Stimulated activated CD4-positive, alpha-beta T cell treated with anti-CD3 and anti-CD28 coated beads, TNF-alpha, amount 100 ng/mL, for 48 hours (primary cell): ENCODE measurements at regions not wholly inside any gene's neighbourhood (a gene's known extent, or its start where the extent isn't known, plus 50 kb on each side); places are given as distances from the start of the nearest gene placed in this dataset.
"Not testable (repeated sequence)": the region's sequence is repeated elsewhere in the genome, so short reads cannot be mapped to it uniquely, and the experiment has no call there.

ENCODE experiments used
- DNase-seq, 3 donors: peaks; one replicate each; pipeline ENCODE4 v3.0.0-alpha.2; 2020; ENCODE audit warnings: low read depth in 3 of 3

DNA sequence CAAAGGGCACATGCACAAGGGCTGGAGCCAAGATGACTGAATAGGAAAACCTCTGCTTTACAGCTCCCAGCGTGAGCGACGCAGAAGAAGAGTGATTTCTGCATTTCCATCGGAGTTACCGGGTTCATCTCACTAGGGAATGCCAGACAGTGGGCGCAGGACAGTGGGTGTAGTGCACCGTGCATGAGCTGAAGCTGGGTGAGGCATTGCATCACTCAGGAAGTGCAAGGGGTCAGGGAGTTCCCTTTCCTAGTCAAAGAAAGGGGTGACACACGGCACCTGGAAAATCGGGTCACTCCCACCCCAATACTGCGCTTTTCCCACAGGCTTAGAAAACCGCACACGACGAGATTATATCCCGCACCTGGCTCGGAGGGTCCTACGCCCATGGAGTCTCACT is 64.5 kb upstream of the HTR1E start:
- not testable (repeated sequence) for DNase-seq

DNA sequence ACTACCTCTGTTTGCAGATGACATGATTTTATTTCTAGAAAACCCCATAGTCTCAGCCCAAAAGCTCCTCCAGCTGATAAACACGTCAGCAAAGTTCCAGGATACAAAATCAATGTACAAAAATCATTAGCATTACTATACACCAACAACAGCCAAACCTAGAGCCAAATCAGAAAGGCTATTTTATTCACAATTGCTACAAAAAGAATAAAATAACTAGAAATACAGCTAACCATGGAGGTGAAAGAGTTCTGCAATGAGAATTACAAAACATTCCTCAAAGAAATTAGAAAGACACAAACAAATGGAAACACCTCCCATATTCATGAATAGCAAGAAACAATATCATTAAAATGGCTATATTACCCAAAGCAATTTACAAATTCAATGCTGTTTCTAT is 65.6 kb upstream of the HTR1E start:
- no peak for DNase-seq

DNA sequence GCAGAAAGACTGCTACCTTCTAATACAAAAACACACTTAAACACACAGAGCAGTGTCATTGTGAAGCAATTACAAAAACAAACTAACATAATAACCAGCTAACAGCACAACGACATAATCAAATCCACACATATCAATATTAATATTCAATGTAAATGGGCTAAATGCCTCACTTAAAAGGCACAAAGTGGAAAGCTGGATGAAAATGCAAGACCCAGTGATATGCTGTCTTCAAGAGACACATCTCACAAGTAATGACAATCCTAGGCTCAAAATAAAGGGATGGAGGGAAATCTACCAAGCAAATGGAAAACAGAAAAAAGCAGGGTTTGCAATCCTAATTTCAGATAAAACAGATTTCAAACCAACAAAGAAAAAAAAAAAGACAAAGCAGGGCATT is 67.8 kb upstream of the HTR1E start:
- no peak for DNase-seq

DNA sequence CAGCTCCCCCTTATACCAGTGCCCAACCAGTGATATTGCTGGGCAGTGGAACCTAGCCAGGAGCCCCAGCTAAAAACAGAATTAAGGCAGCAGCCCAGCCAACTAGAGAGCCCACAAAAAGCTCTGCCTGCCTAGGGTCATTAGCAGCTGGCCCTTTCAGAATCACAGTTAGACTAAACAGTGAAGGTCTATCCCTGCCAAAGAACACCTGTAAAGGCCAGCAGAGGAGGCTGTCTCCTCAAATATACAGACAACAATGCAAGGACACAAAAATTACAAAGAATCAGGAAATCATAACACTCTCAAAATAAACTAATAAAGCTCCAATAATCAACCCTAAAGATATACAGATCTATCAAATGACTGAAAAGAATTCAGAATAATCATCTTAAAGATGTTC is 77.8 kb upstream of the HTR1E start:
- DNase-seq = no peak

DNA sequence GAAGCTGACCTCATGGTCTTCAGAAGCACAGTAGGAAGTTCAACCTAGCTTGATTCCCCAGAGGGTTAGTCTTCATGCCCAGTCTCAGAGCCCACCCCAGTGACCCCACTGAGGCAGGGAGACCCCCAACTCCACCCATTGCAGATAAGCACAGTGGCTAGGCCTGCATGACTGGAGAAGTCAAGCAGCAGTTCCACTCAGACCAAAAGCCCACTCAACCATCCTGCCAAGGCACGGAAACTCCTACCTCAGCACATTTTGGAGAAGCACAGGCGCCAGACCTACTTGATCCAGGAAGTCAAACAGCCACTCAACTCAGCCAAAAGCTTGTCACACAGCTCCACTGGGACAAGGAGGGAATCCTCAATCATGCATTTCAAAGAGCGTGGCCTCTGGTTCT is 78.4 kb upstream of the HTR1E start:
- DNase-seq = no peak

DNA sequence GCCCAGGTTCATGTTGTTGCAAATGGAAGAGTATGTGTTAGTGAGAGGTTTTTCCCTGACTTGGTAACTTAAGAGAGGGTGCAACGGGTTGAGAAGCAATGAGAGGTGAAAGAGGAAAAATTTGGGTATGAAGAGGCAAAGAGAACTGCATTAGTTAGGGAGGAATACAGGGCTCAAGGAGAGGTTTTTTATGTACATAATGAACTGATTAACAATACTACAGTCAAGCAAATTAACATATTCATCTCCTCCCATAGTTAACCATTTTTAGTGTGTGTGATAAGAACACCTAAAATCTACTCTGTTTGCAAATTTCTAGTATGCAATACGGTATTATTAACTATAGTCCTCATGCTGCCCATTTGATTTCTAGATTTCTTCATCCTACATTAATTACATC is 79.5 kb upstream of the HTR1E start:
- no peak for DNase-seq

DNA sequence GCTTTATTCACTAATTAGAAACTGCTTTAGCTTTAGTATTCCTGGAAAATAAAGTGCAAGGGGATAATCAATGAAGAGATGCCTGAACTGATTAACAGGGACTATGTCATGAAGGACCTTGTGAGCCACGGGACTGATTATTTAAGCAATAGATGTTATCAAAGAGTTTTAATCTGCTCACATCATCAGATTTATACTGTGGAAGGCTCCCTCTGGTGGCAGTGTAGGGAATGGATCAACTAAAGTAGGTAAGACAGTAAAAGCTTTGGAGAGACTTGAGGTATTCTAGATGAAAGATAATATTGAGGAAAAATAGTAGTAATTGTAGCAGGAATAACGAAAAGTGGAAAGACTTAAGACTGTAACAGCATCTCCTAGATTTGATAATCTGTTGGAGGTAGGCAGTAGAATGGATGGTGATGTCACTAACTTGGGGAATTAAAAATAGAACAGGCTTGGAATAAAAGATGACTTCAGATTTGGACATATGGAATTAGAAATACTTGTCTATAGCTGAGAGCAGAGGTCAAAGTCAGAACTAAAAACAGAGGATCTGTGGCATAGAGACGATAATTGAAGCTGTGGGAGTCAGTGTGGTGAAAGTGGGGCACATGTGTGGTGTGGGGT is 80.3 kb upstream of the HTR1E start:
- DNase-seq = peak in 1 of 3 donors; percentile 25

DNA sequence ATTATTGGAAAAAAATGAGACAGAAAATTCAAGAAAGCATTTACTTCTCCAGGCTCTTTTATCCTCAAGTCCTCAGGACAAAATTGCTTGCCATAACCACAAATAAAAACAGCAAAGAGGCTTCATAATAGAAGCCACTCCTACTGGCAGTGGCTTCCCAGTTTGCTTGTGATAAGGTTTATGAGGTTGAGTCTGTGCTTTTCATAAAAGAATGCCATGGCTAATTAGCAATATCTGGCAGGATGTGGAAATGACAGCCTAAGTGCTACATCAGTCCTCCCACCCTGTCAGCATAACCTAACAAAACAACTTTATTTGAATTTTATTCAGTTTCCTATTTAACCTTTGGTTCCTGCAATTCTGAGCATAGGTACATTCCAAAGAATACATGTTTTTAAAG is 80.9 kb upstream of the HTR1E start:
- no peak for DNase-seq

DNA sequence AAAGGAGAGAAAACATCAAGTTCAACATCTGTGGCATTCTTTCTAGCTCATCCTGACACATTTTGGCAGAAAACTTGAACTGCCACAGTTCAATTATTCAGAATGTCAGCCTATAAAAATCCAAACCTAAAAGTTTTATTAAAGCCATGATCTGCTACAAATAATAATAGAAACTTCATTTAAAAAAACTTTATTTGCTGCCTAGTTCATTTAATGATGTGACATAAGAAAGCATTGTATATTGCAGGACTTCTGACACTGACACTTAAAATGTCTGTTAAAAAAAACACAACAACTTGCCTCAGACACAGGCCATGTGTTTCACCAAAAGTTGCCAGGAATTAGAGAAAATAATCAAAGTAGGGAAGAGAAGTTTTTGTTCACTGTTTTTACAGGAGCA is 88.3 kb upstream of the HTR1E start:
- DNase-seq = no peak

DNA sequence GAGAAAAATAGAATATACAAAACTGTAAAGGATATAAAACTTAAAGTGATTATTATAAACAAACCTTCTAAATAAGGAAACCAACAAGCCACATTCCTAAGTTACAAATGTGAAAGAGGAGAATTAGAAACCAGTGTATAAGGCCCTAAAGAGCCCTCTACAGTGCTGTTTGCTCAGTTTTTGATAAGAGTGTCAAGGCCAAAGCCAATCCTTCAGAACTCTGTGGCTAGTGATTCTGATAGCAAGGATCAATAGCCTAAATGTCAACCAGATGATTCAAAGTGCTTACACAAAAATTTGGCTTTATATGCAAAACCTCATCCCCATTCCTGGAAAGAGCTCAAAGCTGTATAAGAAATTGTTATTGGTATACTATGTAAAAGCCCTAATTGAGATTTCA is 104.6 kb upstream of the HTR1E start:
- DNase-seq = no peak

DNA sequence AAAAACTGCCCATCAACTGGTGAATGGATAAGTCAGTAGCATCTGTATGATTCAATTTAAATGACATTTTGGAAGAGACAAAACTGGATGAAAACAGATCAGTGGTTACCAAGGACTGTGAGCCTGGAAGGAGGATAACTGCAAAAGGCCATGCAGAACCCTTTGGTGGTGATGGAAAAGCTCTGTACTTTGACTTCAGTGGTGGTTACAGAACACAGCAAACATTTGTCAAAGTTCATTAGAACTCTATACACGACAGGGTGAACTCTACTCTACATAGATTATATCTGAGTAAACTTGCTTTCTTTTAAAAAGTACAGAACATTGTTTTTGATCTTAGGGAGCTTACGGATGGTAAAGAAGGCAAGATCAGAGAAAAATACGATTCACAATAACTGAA is 111.9 kb upstream of the HTR1E start:
- DNase-seq = no peak

DNA sequence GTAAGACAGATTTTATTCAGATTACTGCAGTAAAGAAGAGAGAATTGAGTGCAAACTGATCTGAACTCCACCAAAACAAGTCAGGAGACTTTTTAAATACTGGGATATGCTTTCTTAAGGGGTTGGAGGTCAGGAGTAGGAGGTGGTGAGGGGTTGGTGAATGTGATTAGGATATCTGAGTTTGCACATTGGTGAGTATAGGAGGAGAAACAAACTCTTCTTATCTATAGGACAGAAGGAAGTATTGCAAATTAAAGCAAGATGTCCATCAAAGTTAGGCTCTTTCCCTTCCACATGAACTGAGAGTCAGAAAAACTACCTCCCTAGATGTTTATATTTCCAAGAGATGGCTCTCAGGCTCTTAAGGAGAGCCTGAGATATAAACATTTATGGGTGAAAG is 114.6 kb upstream of the HTR1E start:
- no peak for DNase-seq

DNA sequence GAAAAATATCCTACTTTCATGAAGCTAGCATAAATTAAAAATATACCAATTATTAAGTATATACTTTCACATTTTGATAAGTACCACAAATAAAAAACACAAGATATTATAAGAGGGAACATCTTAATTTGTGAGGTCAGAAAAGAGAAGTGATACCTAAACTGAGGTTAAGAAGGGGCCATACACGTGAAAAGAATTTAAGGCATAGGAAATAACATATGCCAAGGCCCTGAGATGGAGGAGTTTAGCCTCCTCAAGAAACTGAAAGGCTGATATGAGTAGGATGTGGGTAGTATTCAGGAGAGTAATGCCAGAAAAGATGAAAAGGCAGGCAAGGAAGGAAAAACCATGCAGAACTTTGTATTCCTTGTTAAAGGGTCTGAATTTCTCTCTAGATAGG is 116.6 kb upstream of the HTR1E start:
- no peak for DNase-seq

DNA sequence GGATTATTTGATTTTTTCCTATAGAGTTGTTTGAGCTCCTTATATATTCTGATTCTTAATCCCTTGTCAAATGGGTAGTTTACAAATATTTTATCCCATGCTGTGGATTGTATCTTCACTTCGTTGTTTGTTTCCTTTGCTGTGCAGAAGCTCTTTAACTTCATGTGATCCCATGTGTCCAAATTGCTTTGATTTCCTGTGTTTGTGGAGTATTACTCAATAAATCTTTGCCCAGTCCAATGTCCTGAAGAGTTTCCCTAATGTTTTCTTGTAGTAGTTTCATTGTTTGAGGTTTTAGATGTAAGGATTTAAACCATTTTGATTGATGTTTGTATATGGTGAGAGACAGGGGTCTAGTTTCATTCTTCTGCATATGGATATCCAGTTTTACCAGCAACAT is 143.7 kb upstream of the HTR1E start:
- no peak for DNase-seq

DNA sequence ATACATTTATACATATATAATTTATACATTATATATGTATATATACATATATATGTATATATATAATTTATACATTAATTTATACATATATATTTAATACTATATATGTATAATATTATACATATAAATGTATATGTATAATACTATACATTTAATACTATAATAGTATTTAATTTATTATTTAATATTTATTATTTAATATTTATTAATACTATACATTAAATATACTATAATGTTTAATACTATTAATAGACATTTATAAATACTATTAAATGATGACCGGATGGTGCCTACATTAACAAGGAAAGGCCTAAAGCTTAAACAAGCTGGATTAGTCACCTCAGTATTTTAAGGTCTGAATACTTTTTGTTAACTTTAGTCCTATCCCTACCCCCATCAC is 145.9 kb upstream of the HTR1E start:
- no peak for DNase-seq

DNA sequence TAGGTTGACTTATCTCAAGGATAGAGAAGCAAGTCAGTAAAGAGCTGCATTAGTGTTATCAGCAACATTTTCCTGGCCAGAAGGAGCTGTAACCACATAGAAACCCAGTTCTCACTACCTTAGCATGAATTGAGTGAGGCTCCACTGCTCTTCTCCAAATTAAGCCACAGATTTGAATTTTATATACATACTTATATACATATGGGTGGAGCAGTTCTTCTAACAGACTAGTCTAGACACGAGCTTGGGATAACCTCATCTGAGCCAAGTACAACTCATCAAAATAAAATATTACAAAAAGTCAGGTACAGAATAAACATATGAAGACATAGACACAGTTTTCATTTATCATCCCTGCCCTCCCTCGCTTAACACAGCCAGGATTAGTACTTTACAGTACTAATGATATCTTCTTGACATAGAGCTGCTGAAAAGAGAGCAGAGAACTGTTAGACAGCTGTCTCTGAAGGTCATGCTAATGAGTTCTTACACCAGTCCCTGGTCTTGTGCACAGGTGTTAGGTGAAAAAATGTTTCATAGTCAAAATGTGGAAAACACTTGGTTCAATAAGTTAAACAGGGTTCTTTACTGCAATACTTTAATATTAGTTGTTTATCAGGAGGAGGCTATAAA is 147.4 kb upstream of the HTR1E start:
- DNase-seq = no peak

DNA sequence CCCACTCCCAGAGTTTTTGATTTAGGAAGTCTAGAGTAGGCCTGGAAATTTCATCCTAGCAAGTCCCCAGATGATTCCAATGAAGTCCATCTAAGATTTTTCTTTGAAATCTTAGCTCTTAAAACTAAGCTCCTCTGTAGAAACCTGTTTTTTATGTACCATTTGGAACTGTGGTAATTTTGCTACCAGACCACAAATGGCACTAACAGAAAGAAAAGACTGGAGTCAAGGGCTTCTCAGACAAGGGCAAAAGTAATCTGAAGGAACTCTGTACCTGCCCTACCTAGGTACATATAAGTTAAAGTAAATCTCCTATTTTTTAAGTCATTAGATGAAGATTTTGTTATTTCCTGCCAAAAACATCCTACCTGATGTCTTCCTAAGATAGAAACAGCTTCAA is 155.0 kb upstream of the HTR1E start:
- DNase-seq = no peak

DNA sequence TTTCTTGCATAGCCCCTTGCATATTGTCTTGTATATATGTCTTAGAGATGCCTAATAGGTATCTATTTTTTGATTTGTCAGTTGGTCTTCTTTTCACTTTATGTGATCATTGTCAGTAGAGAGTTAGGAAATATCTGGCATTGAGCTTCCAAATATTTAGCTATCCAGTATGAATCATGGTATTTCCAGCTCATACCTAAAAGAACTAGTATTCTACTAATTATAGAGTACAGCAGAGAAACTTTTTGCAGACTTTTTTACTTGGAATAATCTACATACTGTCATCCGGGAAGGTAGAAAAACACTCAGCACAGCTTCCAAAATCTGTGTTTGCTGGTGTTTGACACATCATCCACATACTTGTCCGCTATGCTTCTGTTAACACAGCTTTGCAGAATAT is 156.4 kb upstream of the HTR1E start:
- DNase-seq = no peak

DNA sequence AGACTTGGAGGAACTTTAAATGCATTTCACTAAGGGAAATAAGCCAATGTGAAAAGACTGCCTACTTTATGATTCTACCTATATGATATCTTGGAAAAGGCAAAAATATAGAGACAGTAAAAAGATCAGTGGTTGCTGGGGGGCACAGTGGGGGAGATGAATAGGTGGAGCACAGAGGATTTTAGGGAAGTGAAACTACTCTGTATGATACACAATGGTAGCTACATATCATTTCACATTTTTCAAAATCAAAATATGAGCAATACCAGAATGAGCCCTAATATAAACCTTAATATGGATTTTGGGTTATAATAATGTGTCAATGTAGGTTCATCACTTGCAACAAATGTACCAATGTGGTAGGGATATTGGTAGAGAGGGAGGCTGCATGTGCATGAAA is 161.4 kb upstream of the HTR1E start:
- DNase-seq = no peak

DNA sequence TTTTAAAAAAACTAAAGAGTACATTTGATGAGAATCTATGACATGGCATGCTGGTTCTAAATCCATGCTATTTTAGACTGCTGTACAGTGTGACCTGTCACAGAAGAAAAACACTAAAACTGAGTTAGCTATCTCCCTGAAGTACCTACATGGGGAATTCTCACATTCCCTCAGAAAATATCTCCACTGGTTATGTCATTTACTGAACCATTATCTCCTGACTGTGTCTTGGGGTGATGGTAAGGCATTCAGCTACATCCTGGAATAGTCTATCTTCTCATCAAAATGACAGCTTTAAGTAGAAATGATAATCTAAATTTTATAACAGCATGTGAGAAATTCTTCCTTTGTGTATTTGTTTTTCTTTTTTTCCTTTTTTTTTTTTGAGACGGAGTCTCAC is 172.1 kb upstream of the HTR1E start:
- no peak for DNase-seq

DNA sequence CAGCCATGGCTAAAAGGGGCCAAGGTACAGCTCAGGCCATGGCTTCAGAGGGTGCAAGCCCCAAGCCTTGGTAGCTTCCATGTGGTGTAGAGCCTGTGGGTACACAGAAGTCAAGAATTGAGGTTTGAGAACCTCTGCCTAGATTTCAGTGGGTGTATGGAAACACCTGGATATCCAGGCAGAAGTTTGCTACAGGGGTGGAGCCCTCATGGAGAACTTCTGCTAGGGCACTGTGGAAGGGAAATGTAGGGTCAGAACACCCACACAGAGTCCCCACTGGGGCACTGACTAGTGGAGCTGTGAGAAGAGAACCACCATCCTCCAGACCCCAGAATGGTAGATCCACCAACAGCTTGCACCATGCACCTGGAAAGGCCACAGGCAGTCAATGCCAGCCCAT is 177.4 kb upstream of the HTR1E start:
- not testable (repeated sequence) for DNase-seq

DNA sequence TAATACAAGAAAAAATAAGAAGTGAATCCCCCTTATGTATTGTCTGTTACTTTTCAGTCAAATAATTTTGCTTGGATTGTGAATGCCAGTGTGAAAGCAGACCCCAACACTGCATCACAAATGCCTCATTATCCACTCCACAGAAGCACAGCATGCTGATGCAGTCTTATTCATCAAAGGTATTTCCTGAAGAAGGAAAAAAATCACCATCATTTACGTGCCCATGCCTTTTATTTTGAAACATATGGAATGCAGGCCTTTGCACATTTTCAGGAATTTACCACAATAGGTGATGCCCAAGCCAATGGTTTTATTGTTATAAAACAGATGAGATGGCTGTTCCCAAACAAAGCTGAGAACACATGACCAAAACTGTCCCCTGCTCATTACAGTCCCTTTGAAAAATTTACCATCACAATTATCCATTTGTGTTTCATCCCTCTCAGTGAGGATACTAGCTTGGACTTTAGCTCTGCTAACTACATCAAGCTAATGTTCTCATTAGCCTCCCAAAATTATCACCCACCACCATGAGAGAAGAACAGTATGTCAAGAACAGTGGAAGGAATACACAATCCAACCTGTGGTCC is 180.6 kb upstream of the HTR1E start:
- no peak for DNase-seq

DNA sequence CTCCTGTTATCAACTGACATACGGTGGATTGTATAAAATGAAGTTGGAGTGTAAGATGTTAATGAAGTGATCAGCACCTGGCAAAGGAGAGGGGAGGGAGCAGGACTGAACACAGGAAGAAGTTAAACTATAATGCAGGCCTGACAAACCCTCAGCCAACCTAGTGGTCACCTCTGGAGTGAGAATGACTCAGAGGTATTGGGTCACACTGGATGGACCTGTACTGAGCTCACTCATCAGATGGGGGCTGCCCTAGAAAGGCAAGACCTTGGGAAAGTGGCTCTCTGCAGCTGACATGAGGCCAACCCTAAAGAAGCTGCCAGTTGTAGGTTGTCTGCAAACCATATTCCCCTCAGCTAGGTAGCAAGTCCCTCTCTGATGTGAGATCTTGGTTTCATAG is 193.3 kb upstream of the HTR1E start:
- no peak for DNase-seq

DNA sequence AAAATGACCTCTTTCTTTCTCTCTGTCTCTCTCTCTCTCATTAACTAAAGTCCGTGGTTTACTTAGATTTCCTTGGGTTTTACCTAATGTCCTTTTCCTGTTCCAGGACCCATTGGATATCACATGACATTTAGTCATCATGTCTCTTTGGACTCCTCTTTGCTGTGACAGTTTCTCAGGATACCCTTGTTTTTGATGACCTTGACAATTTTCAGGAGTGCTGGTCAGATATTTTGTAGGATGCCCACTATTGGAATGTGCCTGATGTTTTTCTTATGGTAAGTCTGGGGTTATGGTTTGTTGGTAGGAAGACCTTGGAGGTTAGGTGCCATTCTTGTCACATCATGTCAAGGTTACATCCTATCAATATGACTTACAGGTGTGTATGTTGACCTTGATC is 199.2 kb upstream of the HTR1E start:
- DNase-seq = no peak
